ENCODE measurements at regions not wholly inside any gene's neighbourhood (a gene's known extent, or its start where the extent isn't known, plus 50 kb on each side); places are given as distances from the start of the nearest gene placed in this dataset.

DNA sequence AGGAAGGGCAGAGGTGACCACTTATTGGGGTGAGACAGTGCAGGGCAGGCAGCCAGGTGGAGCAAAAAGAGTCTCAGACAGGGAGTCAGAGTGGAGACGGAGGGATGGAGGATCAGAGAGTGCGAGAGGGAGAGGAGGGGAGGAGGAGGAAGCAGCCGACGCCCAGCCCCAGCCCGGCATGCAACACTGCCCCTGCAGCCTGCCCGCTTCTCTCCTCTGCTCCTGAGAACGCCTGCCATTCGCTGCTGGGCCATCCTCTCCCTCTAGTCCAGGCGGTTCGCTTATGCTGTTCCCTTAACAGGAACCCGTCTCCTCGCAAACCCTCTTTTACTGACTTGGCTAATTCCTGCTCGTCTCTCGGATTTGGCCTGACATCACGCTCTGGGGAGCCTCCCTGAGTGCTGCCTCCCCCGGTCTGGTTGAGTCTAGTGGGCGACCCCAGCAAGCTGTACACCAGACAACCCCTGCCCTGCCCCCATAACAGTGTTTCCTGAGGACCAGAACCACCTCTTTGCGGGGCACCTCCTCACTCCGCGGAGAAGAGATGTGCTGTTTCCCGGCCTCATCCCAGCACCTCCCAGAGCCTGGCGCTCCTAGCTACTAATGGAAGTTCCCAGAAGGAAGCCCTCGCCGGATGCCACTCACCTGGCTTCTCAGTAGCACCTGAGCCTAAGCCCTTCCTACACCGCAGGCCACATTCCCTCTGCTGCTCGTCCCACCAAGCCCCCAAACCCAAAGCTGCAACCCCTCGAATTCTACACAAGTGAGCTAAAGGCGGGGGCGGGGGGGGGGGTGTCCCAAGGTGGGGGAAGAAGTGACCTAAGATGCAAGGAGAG lies 61.2 kb upstream of the CCL1 start:
- no peak for TF ChIP-seq NFE2L2 (conservative IDR thresholded peaks at IDR 0.05; ENCODE audit: low read length)
- TF ChIP-seq, protein P1, sequence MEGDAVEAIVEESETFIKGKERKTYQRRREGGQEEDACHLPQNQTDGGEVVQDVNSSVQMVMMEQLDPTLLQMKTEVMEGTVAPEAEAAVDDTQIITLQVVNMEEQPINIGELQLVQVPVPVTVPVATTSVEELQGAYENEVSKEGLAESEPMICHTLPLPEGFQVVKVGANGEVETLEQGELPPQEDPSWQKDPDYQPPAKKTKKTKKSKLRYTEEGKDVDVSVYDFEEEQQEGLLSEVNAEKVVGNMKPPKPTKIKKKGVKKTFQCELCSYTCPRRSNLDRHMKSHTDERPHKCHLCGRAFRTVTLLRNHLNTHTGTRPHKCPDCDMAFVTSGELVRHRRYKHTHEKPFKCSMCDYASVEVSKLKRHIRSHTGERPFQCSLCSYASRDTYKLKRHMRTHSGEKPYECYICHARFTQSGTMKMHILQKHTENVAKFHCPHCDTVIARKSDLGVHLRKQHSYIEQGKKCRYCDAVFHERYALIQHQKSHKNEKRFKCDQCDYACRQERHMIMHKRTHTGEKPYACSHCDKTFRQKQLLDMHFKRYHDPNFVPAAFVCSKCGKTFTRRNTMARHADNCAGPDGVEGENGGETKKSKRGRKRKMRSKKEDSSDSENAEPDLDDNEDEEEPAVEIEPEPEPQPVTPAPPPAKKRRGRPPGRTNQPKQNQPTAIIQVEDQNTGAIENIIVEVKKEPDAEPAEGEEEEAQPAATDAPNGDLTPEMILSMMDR (IDR thresholded peaks at IDR 0.05), result no peak
- no peak for TF ChIP-seq RAD21 (conservative IDR thresholded peaks at IDR 0.05 in 1 of 2, IDR thresholded peaks at IDR 0.05 in 1 of 2)
- TF ChIP-seq POLR2A (IDR thresholded peaks at IDR 0.05; ENCODE audit: low read length), result no peak
- TF ChIP-seq EP300 (IDR thresholded peaks at IDR 0.05), result no peak
- TF ChIP-seq, protein P2, sequence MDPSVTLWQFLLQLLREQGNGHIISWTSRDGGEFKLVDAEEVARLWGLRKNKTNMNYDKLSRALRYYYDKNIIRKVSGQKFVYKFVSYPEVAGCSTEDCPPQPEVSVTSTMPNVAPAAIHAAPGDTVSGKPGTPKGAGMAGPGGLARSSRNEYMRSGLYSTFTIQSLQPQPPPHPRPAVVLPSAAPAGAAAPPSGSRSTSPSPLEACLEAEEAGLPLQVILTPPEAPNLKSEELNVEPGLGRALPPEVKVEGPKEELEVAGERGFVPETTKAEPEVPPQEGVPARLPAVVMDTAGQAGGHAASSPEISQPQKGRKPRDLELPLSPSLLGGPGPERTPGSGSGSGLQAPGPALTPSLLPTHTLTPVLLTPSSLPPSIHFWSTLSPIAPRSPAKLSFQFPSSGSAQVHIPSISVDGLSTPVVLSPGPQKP (IDR thresholded peaks at IDR 0.05; ENCODE audit: low read depth, low read length), result no peak
- TF ChIP-seq, protein P3, sequence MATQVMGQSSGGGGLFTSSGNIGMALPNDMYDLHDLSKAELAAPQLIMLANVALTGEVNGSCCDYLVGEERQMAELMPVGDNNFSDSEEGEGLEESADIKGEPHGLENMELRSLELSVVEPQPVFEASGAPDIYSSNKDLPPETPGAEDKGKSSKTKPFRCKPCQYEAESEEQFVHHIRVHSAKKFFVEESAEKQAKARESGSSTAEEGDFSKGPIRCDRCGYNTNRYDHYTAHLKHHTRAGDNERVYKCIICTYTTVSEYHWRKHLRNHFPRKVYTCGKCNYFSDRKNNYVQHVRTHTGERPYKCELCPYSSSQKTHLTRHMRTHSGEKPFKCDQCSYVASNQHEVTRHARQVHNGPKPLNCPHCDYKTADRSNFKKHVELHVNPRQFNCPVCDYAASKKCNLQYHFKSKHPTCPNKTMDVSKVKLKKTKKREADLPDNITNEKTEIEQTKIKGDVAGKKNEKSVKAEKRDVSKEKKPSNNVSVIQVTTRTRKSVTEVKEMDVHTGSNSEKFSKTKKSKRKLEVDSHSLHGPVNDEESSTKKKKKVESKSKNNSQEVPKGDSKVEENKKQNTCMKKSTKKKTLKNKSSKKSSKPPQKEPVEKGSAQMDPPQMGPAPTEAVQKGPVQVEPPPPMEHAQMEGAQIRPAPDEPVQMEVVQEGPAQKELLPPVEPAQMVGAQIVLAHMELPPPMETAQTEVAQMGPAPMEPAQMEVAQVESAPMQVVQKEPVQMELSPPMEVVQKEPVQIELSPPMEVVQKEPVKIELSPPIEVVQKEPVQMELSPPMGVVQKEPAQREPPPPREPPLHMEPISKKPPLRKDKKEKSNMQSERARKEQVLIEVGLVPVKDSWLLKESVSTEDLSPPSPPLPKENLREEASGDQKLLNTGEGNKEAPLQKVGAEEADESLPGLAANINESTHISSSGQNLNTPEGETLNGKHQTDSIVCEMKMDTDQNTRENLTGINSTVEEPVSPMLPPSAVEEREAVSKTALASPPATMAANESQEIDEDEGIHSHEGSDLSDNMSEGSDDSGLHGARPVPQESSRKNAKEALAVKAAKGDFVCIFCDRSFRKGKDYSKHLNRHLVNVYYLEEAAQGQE (IDR thresholded peaks at IDR 0.05), result no peak
- no peak for TF ChIP-seq CHD2 (IDR thresholded peaks at IDR 0.05; ENCODE audit: low read length, partially characterized antibody)
- no peak for TF ChIP-seq NR3C1 (IDR thresholded peaks at IDR 0.05)
- no peak for TF ChIP-seq RCOR1 (IDR thresholded peaks at IDR 0.05; ENCODE audit: low read depth, low read length)
- no peak for TF ChIP-seq KDM5A (IDR thresholded peaks at IDR 0.05)
- TF ChIP-seq JUNB (IDR thresholded peaks at IDR 0.05), result no peak
- TF ChIP-seq MAZ (IDR thresholded peaks at IDR 0.05; ENCODE audit: borderline replicate concordance, low read depth, low read length), result no peak
- no peak for TF ChIP-seq SREBF2 (IDR thresholded peaks at IDR 0.05)

Data from A549 (cell line).